Mammary epithelial cell (primary cell): ENCODE measurements at regions not wholly inside any gene's neighbourhood (a gene's known extent, or its start where the extent isn't known, plus 50 kb on each side); places are given as distances from the start of the nearest gene placed in this dataset.

Experiments used
- CTCF ChIP-seq, 2 donors: IDR thresholded peaks in 1 of 2; conservative IDR thresholded peaks in 1 of 2; 2 replicates each; pipeline ENCODE4 v1.5.1; 2011 to 2012; ENCODE audit warnings: inconsistent platforms in 2 of 2, low read length in 2 of 2, mild to moderate bottlenecking in 2 of 2, control low read depth in 1 of 2, low read depth in 1 of 2; ENCODE audit not compliant: insufficient read depth in 1 of 2; ENCODE audit errors: extremely low read depth in 1 of 2
- EZH2 ChIP-seq: IDR thresholded peaks from 2 replicates; pipeline ENCODE4 v1.6.1; 2012; ENCODE audit warnings: low read length, inconsistent platforms, borderline replicate concordance

GRCh38 chr2:43146083-43146482, 80.3 kb downstream of the ZFP36L2 start:
- TF ChIP-seq CTCF (conservative IDR thresholded peaks at IDR 0.05 in 1 of 2, IDR thresholded peaks at IDR 0.05 in 1 of 2; ENCODE audit: extremely low read depth in 1 of 2, insufficient read depth in 1 of 2, low read depth in 1 of 2, low read length in 2 of 2), result peak in 1 of 2 donors; percentile 4
- TF ChIP-seq EZH2, result no peak
